Right lobe of liver (tissue), 4 donors: ENCODE measurements at regions not wholly inside any gene's neighbourhood (a gene's known extent, or its start where the extent isn't known, plus 50 kb on each side); places are given as distances from the start of the nearest gene placed in this dataset.

ENCODE experiments used
- CTCF ChIP-seq, 4 donors: fragments of 200-600 bp in 3 of 4; fragments of 450-650 bp in 1 of 4; IDR thresholded peaks; one replicate each; pipeline versions ENCODE4 v1.5.1 to v1.8.0; 2016 to 2022; ENCODE audit warnings: antibody characterized with exemption in 4 of 4, mild to moderate bottlenecking in 2 of 4
- POLR2A ChIP-seq: fragments of 450-650 bp; IDR thresholded peaks from one replicate; pipeline ENCODE4 v1.6.1; 2017; ENCODE audit warnings: antibody characterized with exemption, mild to moderate bottlenecking
- donor health status: DM: no; HTN: no; CAD: no.
- donor health status: DM: no; HTN: no; CAD: no.
- donor health status: DM: no; HTN: yes; CAD: no.

GRCh38 chr10:54914049-54914448, 113.0 kb upstream of the PCDH15 start:
- TF ChIP-seq CTCF (IDR thresholded peaks at IDR 0.05) = no peak
- TF ChIP-seq POLR2A = no peak
